Upper lobe of left lung (tissue), 6 donors: ENCODE measurements at regions not wholly inside any gene's neighbourhood (a gene's known extent, or its start where the extent isn't known, plus 50 kb on each side); places are given as distances from the start of the nearest gene placed in this dataset.

Source experiments
- ATAC-seq, 2 donors: fragments of 200-7000 bp; cut with Tn5 transposase; one replicate each; pipeline ENCODE4 v1.9.1; 2022; ENCODE audit warnings: mild to moderate bottlenecking in 2 of 2, moderate library complexity in 2 of 2; ENCODE audit not compliant: low FRiP score in 2 of 2
- DNase-seq, 2 donors: peaks; one replicate each; pipeline ENCODE4 v3.0.0-alpha.2; 2019 to 2020
- H3K27ac ChIP-seq, 4 donors: fragments of 200-600 bp; sonication (generic); one replicate each; pipeline ENCODE4 v1.5.1; 2016 to 2019
- H3K27me3 ChIP-seq, 4 donors: fragments of 200-600 bp; sonication (generic); one replicate each; pipeline ENCODE4 v1.5.1; 2017 to 2019
- H3K36me3 ChIP-seq, 4 donors: fragments of 200-600 bp; sonication (generic); one replicate each; pipeline ENCODE4 v1.5.1; 2016 to 2019
- H3K4me1 ChIP-seq, 4 donors: fragments of 200-600 bp; sonication (generic); one replicate each; pipeline ENCODE4 v1.5.1; 2018 to 2019
- H3K4me3 ChIP-seq, 4 donors: fragments of 200-600 bp; sonication (generic); one replicate each; pipeline ENCODE4 v1.5.1; 2017 to 2019; ENCODE audit warnings: mild to moderate bottlenecking in 2 of 4, moderate library complexity in 1 of 4
- H3K9me3 ChIP-seq, 4 donors: fragments of 200-600 bp; sonication (generic); one replicate each; pipeline ENCODE4 v1.5.1; 2018 to 2019
- CTCF ChIP-seq, 6 experiments: fragments of 450-650 bp in 4 of 6; fragments of 200-600 bp in 2 of 6; sonication (generic) in 2 of 6; IDR thresholded peaks; one replicate each; pipeline ENCODE4 v1.5.1; 2016 to 2019; ENCODE audit warnings: antibody characterized with exemption in 6 of 6
- EP300 ChIP-seq, 4 donors: sonication (generic); formaldehyde crosslinking; IDR thresholded peaks; one replicate each; pipeline ENCODE4 v1.5.1; 2017; ENCODE audit warnings: antibody characterized with exemption in 4 of 4, control low read depth in 2 of 4
- POLR2A ChIP-seq, 4 donors: fragments of 450-650 bp; IDR thresholded peaks; one replicate each; pipeline ENCODE4 v1.5.1; 2016 to 2017; ENCODE audit warnings: antibody characterized with exemption in 4 of 4, mild to moderate bottlenecking in 2 of 4
- POLR2AphosphoS5 ChIP-seq, 2 donors: sonication (generic); formaldehyde crosslinking; IDR thresholded peaks; one replicate each; pipeline ENCODE4 v1.5.1; 2017; ENCODE audit warnings: antibody characterized with exemption in 2 of 2
- WGBS, 2 donors: methylation state at CpG; one replicate each; pipeline ENCODE4 v1.1.5; 2017 to 2018; 5-methylcytosine and 5-hydroxymethylcytosine counted together
- donor health status: DM: no; HTN: no; CAD: no; lungs with moderate emphysema.
- donor health status: DM: no; HTN: yes; CAD: no; lungs with severe emphysema.

DNA sequence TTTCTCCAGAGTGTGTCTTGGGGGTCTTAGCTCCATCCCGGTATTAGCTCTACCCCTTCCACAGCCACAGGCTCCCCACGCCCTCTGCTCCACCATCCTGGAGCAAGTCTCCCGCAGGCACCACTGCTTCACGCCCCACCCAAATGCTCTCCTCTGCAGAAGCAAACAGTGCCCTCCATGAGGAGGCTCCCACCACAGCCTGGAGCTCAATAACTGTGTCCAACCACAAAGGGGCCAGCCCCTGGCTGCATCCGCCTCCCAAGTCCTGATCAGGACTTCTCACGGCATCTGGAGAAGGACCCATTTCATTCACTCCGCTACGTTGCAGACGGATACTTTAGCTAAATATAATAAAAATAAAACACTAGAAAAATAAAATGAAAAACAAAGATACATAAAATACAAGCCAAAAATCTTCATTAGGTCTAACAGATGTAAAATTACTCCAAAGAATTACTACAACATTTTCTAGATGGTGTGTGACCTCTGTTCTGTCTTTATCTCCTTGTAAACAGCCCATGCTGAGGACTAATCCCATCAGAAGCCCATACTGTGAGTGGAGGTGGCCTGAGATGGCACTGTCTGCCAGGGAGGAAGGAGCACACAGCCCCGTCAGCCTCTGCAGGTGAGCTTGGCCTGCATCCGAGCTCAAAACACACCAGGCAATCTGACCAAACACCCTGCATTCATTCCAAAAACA, 210.8 kb upstream of the RAB6C start:
- Histone ChIP-seq H3K4me3 (no peak overlapping the region), H3K27me3 (no peaks in the 10 kb centered on the region), H3K4me1 (no peaks in the 10 kb centered on the region), H3K27ac (no peak overlapping the region), H3K9me3 (no peaks in the 10 kb centered on the region), H3K36me3 (no peaks in the 10 kb centered on the region)
- no peak for DNase-seq
- WGBS, 2 donors: 79 to 87% methylated on average over 11 of the region's 11 CpGs
- TF ChIP-seq POLR2A (IDR thresholded peaks at IDR 0.05) (no peak), POLR2AphosphoS5 (IDR thresholded peaks at IDR 0.05) (no peak), CTCF (IDR thresholded peaks at IDR 0.05) (no peak)
- no peak for ATAC-seq

DNA sequence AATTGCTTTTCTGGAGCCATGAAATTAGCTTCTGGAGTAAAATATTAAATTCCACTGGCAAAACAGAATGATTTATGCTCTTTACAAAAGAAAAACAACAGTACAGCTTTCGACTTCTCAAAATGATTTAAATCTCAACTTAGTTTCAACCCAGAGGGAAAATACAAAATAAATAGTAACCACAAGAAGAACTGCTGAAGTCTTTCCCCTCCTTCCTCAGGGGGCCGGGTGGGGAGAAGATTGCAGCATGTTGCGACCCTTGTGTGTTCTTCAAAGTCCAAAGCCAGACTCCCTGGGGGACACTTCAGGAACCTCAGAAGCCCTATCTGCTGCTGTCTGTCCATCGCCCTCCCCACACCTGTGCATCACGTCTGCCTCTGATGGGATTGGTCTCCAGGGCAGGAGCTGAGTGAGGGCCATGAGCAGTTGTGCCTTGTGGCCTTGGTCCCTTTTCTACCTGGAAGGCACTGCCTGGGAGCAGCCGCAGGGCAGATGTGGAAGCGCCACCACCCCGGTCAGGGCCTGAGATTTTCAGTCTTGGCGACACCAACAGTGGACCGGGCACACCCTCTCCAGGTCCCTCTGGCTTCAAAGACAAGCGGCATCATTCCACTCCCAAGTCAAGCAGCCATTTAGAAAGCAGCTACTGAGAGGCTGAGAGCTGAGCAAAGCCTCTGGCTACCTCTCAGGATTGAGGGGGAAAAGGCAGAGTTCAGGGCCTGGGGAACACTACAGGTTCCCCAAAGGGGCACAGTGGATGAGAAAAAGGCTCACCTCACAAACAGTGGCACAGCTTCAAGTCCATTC, 210.1 kb upstream of the RAB6C start:
- DNase-seq (no peak), ATAC-seq (no peak)
- no peak for TF ChIP-seq POLR2A (IDR thresholded peaks at IDR 0.05)
- TF ChIP-seq POLR2AphosphoS5 (IDR thresholded peaks at IDR 0.05): no peak
- TF ChIP-seq EP300 (IDR thresholded peaks at IDR 0.05): no peak
- no peak for TF ChIP-seq CTCF (IDR thresholded peaks at IDR 0.05)
- 84 to 88% methylated on average over 11 of the region's 11 CpGs for WGBS, 2 donors
- Histone ChIP-seq H3K4me3 (no peak overlapping the region), H3K36me3 (no peaks in the 10 kb centered on the region), H3K27me3 (no peaks in the 10 kb centered on the region), H3K27ac (no peak overlapping the region), H3K4me1 (no peaks in the 10 kb centered on the region), H3K9me3 (no peaks in the 10 kb centered on the region)

GRCh38 chr2:129771418-129772189, 207.9 kb upstream of the RAB6C start:
- 82 to 85% methylated on average over 6 of the region's 6 CpGs for WGBS, 2 donors
- TF ChIP-seq POLR2AphosphoS5 (IDR thresholded peaks at IDR 0.05): no peak
- Histone ChIP-seq H3K4me3 (no peak overlapping the region), H3K36me3 (no peaks in the 10 kb centered on the region), H3K4me1 (no peaks in the 10 kb centered on the region), H3K27ac (no peak overlapping the region), H3K27me3 (no peaks in the 10 kb centered on the region), H3K9me3 (no peaks in the 10 kb centered on the region)
- DNase-seq: peak in 1 of 2 donors; percentile 29
- no peak for ATAC-seq

- ATAC-seq: peak in 1 of 2 donors; percentile 31
- 67 to 73% methylated on average over 2 of the region's 2 CpGs for WGBS, 2 donors
- no peaks in the 10 kb centered on the region for H3K4me1 ChIP-seq
Observed at GRCh38 chr2:129772190-129772579, 207.3 kb upstream of the RAB6C start.

More at GRCh38 chr2:129772190-129772579, 207.3 kb upstream of the RAB6C start:
- Histone ChIP-seq H3K9me3 (no peaks in the 10 kb centered on the region), H3K27me3 (no peaks in the 10 kb centered on the region), H3K4me3 (no peak overlapping the region), H3K27ac (no peak overlapping the region), H3K36me3 (no peaks in the 10 kb centered on the region)
- TF ChIP-seq POLR2A (IDR thresholded peaks at IDR 0.05) (no peak), POLR2AphosphoS5 (IDR thresholded peaks at IDR 0.05) (no peak), EP300 (IDR thresholded peaks at IDR 0.05) (no peak), CTCF (IDR thresholded peaks at IDR 0.05) (no peak)
- DNase-seq: no peak
